SU-DHL-6 (cell line): ENCODE measurements at regions not wholly inside any gene's neighbourhood (a gene's known extent, or its start where the extent isn't known, plus 50 kb on each side); places are given as distances from the start of the nearest gene placed in this dataset.

ENCODE experiments used
- CTCF ChIP-seq: fragments of 200-600 bp; sonication (generic); IDR thresholded peaks from one replicate; pipeline ENCODE4 v1.5.1; 2017; ENCODE audit warnings: antibody characterized with exemption, mild to moderate bottlenecking, low read length, moderate library complexity; ENCODE audit not compliant: insufficient read depth, poor library complexity, severe bottlenecking
- EZH2phosphoT487 ChIP-seq: fragments of 200-600 bp; sonication (generic), shearing (Covaris generic); conservative IDR thresholded peaks from 2 replicates; pipeline ENCODE4 v1.6.1; 2018; ENCODE audit warnings: mild to moderate bottlenecking, antibody characterized with exemption, low read length, moderate library complexity, mixed read lengths

- TF ChIP-seq CTCF (no peak), EZH2phosphoT487 (no peak)
Measured at GRCh38 chr19:29395734-29396414, 129.9 kb upstream of the VSTM2B start.
